GM19455 (cell line): ENCODE measurements at regions not wholly inside any gene's neighbourhood (a gene's known extent, or its start where the extent isn't known, plus 50 kb on each side); places are given as distances from the start of the nearest gene placed in this dataset.

Source experiments
- ATAC-seq: cut with Tn5 transposase; IDR thresholded peaks from one replicate; pipeline ENCODE4 v1.9.1; 2021; ENCODE audit not compliant: unreplicated experiment

DNA sequence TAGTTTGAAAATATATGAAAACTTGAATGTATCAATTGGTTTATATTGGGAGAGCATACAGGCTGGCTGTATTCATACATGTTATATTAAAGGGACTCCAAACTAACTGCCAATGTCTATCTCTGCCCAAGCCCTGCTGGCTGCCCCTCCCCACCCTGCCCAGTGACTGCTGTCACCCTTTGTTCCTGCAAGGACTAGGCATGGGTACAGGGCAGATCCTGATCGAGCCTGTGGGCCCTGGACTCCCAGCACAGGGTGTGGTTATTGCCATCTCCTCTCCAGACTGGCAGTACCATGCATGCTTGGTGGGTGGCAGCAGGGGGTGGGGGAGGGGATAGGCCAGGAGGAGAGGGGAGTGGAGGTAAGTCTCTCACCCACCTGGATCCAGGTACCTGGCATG, 167.5 kb upstream of the RASGEF1B start:
- no peak for ATAC-seq

GRCh38 chr4:81638698-81639097, 167.0 kb upstream of the RASGEF1B start:
- ATAC-seq = no peak

DNA sequence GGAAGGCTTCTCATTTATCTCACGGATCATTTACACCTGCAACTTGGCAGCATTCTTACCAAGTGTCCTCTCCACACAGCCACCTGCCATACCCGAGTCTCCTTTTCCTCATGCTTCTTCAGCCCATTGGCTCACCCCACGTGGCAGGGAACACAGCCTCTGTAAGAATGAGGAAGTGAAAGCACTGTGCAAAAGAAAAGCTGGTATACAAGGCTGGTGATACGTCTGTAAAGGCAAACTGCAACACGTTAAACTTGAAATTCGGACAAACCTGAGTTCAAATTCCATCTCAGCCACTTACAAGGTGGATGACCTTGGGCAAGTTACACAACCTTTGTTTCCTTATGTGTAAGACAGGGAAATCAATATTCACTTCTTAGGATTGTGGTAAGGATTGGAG, 164.0 kb upstream of the RASGEF1B start:
- ATAC-seq = peak; percentile 83

- ATAC-seq = no peak
Measured at GRCh38 chr4:81634766-81635549, 163.3 kb upstream of the RASGEF1B start.

- no peak for ATAC-seq
Measured at GRCh38 chr4:81634165-81634564, 162.5 kb upstream of the RASGEF1B start.

- ATAC-seq = no peak
Measured at GRCh38 chr4:81632581-81633299, 161.0 kb upstream of the RASGEF1B start.

GRCh38 chr4:81631958-81632441, 160.3 kb upstream of the RASGEF1B start:
- ATAC-seq = no peak

- ATAC-seq = no peak
Measured at GRCh38 chr4:81629366-81629765, 157.7 kb upstream of the RASGEF1B start.

DNA sequence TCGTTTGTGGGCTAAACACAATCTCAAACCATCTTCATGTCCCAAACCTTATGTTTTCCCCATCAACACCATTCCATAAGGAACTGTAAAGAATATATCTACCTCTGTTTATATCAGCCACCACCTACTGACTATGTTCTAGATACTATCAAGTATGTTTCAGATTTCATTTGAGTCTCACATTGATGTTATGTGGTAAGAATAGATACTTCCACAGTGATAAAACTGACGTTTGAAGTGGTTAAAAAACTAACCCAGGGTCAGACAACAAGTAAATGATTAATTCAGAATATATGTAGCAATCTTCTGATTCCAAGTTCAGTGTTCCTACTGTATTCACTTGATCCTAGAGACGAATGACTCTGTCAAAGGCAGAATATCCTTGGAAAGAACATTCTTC, 156.8 kb upstream of the RASGEF1B start:
- no peak for ATAC-seq

GRCh38 chr4:81627590-81627989, 155.9 kb upstream of the RASGEF1B start:
- ATAC-seq = no peak

- no peak for ATAC-seq
Measured at GRCh38 chr4:81626851-81627250, 155.1 kb upstream of the RASGEF1B start.

- ATAC-seq = no peak
Measured at GRCh38 chr4:81625422-81626417, 154.0 kb upstream of the RASGEF1B start.

DNA sequence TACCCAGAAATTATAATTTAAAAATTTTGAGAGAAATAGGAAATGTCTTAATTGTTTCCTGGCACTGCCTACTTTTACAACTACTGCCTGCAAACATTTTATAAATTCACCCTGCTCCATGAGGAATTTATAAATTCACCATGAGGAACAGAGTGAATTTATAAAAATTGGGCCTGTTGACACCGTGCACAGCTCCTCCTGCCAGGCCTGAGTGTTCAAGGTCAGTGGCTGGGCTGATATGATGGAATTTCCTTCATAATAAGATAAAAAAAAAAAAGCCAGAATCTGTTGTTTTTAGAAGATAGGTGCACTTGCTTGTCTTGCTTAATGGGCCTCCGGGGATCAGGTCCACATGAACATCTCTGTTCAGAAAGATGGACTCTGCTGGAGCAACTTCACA, 151.7 kb upstream of the RASGEF1B start:
- ATAC-seq = no peak

DNA sequence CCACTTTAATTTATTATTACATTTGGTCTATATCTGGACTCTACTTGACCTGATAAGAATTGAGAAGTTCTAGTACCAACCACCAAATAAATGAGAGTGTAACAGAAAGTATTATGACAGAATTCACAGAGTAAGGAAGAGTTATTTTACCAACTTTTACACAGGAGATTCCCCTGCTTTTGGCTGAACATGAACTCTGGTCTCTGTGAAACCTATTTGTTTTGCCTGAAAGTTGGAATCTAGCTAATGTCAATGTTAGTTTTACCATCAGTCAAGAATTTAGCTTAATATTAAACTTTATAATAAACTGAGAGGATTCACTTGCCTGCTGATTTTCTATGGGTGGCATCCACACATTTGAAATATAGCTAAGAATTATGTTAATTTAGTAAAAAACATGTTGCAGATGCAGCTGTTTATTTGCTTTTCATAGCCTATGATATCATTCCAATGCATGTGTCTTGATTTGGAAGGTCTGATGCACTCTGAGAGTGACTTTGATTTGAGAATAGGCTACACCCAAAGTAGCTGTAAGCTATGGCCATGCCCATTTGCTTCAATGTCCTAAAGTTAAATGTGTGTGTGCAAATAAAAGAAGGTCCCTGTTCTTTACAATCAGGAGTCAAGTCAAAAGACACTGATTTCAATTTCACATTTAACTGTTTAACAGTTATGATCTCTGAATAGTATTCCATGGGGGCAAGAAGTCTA, 150.9 kb upstream of the RASGEF1B start:
- no peak for ATAC-seq

- ATAC-seq = no peak
Measured at GRCh38 chr4:81622028-81622427, 150.3 kb upstream of the RASGEF1B start.

DNA sequence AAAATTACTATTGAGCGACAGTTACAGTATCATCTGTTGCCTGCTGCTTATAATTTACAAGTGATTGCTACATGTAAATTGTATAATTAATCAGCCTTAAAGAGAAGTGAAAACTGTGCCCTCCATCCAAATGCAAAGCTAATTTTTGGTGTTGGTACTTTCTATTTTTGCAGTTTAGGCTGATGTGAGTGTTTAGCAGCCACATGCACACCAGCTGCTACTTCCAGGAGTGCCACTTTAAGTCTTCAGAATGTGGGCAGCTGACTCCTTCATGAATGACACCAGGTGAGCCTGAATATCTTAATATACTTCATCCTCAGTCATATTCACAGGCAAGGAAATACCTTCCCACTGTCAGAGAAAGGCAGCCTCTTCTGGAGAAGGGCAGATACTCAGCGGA, 149.8 kb upstream of the RASGEF1B start:
- ATAC-seq = no peak

- ATAC-seq = no peak
Measured at GRCh38 chr4:81620442-81620841, 148.7 kb upstream of the RASGEF1B start.

- no peak for ATAC-seq
Measured at GRCh38 chr4:81617545-81617944, 145.8 kb upstream of the RASGEF1B start.

GRCh38 chr4:81611221-81611620, 139.5 kb upstream of the RASGEF1B start:
- ATAC-seq = no peak

DNA sequence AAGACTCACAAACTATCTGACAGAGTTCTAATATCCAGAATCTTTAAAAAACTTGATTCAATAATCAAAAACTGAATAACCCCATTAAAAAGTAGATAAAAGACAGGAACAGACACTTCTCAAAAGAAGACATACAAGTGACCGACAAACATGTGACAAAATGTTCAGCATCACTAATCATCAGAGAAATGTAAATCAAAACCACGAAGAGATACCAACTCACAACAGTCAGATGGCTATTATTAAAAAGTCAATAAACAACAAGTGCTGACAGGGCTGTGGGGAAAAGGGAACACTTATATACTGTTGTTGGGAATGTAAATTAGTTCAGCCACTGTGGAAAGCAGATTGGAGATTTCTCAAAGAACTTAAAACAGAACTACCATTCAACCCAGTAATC, 138.1 kb upstream of the RASGEF1B start:
- no peak for ATAC-seq

GRCh38 chr4:81607950-81608349, 136.2 kb upstream of the RASGEF1B start:
- ATAC-seq = no peak
